GM23248 (cell line): ENCODE measurements at regions not wholly inside any gene's neighbourhood (a gene's known extent, or its start where the extent isn't known, plus 50 kb on each side); places are given as distances from the start of the nearest gene placed in this dataset.

Experiments used
- EZH2 ChIP-seq: fragments of 200-600 bp; sonication (generic); IDR thresholded peaks from 2 replicates; pipeline ENCODE4 v1.6.1; 2018; ENCODE audit warnings: antibody characterized with exemption, mild to moderate bottlenecking; ENCODE audit not compliant: insufficient read depth, poor library complexity, severe bottlenecking
- EZH2phosphoT487 ChIP-seq: fragments of 200-600 bp; sonication (generic); IDR thresholded peaks from 2 replicates; pipeline ENCODE4 v1.6.1; 2018; ENCODE audit warnings: antibody characterized with exemption, moderate library complexity, mild to moderate bottlenecking, low read depth; ENCODE audit not compliant: insufficient read depth

GRCh38 chr19:30670562-30671366 lies 298.6 kb downstream of the ZNF536 start:
- TF ChIP-seq EZH2phosphoT487 (no peak), EZH2 (no peak)
